Kidney (tissue), 13 donors: ENCODE measurements at regions not wholly inside any gene's neighbourhood (a gene's known extent, or its start where the extent isn't known, plus 50 kb on each side); places are given as distances from the start of the nearest gene placed in this dataset.

ENCODE experiments used
- DNase-seq, 5 donors: peaks; one replicate each; pipeline ENCODE4 v3.0.0-alpha.2; 2013 to 2020
- FAIRE-seq: peaks from 2 replicates; lab custom pipeline; 2012; peaks lifted over from hg19 to GRCh38; lab: Jason Lieb, UNC
- H3K27ac ChIP-seq, 2 donors: one replicate each; pipeline ENCODE4 v1.7.0; 2013; ENCODE audit warnings: low read depth in 2 of 2, low read length in 2 of 2, inconsistent platforms in 1 of 2
- H3K27me3 ChIP-seq: one replicate; pipeline ENCODE4 v1.7.1; 2013; ENCODE audit warnings: low read length, inconsistent platforms; ENCODE audit not compliant: control insufficient read depth, insufficient read depth
- H3K36me3 ChIP-seq, 3 donors: one replicate each; pipeline versions ENCODE4 v1.7.0 to v1.7.1; 2013; ENCODE audit warnings: low read length in 3 of 3, control low read depth in 1 of 3, inconsistent platforms in 1 of 3; ENCODE audit not compliant: insufficient read depth in 3 of 3, control insufficient read depth in 2 of 3
- H3K4me1 ChIP-seq, 3 donors: one replicate each; pipeline versions ENCODE4 v1.7.0 to v1.7.1; 2013; ENCODE audit warnings: low read length in 3 of 3, inconsistent platforms in 1 of 3, low read depth in 1 of 3; ENCODE audit not compliant: control insufficient read depth in 2 of 3, insufficient read depth in 2 of 3
- H3K4me3 ChIP-seq, 3 donors: one replicate each; pipeline versions ENCODE4 v1.7.0 to v1.8.1; 2013; ENCODE audit warnings: low read length in 3 of 3, control low read depth in 1 of 3, inconsistent platforms in 1 of 3
- H3K9ac ChIP-seq, 3 donors: one replicate each; pipeline versions ENCODE4 v1.7.0 to v1.7.1; 2013; ENCODE audit warnings: low read length in 3 of 3, control low read depth in 1 of 3, inconsistent platforms in 1 of 3
- H3K9me3 ChIP-seq, 3 donors: one replicate each; pipeline versions ENCODE4 v1.7.0 to v1.7.1; 2013; ENCODE audit warnings: low read length in 3 of 3, control low read depth in 1 of 3, inconsistent platforms in 1 of 3; ENCODE audit not compliant: control insufficient read depth in 2 of 3, insufficient read depth in 1 of 3
- intact Hi-C: fragments of 100-400 bp; cut with DNase I; formaldehyde crosslinking; loops from one replicate; pipeline ENCODE4 v1.11.1; 2022
- TF ChIP-seq, protein P1 (sequence below): IDR thresholded peaks from 3 replicates; pipeline ENCODE4 v1.5.1; 2012; ENCODE audit warnings: mild to moderate bottlenecking, moderate library complexity, borderline replicate concordance; ENCODE audit not compliant: insufficient read depth; ENCODE audit errors: extremely low read depth
- donor health status: control.
- donor health status: control.
- donor health status: control.
- donor health status: control.
- donor health status: control.
- donor health status: DM: yes; HTN: yes; CAD: no.
- donor health status: Normal renal cell carcinoma (clear cell type).

DNA sequence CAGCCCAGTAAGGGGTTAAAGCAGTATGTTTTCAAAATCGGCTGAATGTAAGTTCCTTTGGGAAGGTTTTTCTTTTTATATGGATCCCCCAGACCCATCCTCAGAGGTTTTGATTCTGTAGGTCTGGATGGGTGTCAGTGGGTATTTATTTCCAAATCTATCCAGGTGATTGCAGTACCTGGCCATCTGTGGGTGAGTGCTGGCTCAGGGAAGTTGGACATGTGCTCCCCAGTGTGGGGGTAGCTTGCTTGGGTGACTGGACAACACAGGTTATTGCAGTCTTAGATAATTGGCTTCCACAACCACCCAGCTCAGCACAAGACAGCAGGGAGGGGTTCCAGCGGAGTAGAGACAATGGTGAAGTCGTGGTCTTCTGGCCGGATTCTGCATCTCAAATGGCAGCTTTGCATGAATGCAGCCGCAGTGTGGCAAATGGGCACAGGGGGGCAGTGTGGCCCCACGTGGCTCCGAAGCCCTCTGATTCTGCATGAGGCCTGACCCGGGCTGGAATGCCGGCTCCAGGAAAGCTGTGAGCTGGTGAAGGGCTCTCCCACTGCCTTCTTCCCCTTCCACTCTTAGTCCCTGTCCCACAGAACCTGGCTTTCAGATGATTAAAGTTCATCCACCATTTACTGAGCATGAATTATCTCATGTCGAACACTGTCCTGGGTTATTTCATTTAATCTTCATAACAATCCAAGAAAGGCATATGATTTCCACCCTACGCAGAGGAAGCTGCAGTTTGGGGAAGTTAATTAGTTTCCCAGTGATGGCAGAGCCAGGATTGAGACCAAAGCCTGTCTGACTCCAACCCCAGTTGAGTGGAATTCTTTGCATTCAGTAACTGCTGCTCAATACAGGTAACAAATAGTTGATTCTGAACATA is 64.5 kb upstream of the SYPL1 start:
- FAIRE-seq (no peak), DNase-seq (peak; percentile 87 to 93 (median 90))
- intact Hi-C loops = loop anchor here (5.0 to 10.0 kb wide), 2 partner anchors 286 to 558 kb away; no protein-coding TSS in a partner anchor
- Histone ChIP-seq H3K27me3 (no peaks in the 10 kb centered on the region), H3K27ac (no peak overlapping the region), H3K9ac (no peak overlapping the region), H3K9me3 (no peaks in the 10 kb centered on the region), H3K4me3 (no peak overlapping the region), H3K36me3 (no peaks in the 10 kb centered on the region), H3K4me1 (no peaks in the 10 kb centered on the region)
- TF ChIP-seq, protein P1, sequence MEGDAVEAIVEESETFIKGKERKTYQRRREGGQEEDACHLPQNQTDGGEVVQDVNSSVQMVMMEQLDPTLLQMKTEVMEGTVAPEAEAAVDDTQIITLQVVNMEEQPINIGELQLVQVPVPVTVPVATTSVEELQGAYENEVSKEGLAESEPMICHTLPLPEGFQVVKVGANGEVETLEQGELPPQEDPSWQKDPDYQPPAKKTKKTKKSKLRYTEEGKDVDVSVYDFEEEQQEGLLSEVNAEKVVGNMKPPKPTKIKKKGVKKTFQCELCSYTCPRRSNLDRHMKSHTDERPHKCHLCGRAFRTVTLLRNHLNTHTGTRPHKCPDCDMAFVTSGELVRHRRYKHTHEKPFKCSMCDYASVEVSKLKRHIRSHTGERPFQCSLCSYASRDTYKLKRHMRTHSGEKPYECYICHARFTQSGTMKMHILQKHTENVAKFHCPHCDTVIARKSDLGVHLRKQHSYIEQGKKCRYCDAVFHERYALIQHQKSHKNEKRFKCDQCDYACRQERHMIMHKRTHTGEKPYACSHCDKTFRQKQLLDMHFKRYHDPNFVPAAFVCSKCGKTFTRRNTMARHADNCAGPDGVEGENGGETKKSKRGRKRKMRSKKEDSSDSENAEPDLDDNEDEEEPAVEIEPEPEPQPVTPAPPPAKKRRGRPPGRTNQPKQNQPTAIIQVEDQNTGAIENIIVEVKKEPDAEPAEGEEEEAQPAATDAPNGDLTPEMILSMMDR = peak; percentile 95

DNA sequence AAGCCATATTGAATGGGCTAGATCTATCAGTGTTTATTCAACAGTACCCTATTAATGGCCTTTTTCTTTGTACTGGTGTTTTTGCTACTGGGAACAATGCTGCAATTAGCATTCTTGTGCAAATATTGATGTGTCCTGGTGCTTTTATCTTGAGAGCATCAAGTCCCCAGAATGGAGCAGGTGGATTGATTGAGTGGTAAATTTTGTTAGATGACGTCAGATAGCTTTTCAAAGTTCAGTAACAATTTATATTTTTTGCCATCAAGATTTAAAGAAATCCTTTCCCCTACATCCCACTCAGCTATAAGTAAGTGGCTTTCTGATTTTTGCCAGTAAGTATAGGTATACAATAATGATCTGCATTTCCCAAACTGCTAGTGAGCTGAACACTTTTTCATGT is 63.4 kb upstream of the SYPL1 start:
- H3K27me3 ChIP-seq = no peaks in the 10 kb centered on the region
- H3K36me3 ChIP-seq = no peaks in the 10 kb centered on the region
- FAIRE-seq (no peak), DNase-seq (no peak)
- H3K4me3 ChIP-seq = no peak overlapping the region
- intact Hi-C loops = loop anchor here (5.0 to 10.0 kb wide), 2 partner anchors 287 to 559 kb away; no protein-coding TSS in a partner anchor
- H3K9ac ChIP-seq = no peak overlapping the region
- TF ChIP-seq, protein P1 = no peak
- H3K4me1 ChIP-seq = no peaks in the 10 kb centered on the region
- H3K27ac ChIP-seq = no peak overlapping the region
- no peaks in the 10 kb centered on the region for H3K9me3 ChIP-seq

DNA sequence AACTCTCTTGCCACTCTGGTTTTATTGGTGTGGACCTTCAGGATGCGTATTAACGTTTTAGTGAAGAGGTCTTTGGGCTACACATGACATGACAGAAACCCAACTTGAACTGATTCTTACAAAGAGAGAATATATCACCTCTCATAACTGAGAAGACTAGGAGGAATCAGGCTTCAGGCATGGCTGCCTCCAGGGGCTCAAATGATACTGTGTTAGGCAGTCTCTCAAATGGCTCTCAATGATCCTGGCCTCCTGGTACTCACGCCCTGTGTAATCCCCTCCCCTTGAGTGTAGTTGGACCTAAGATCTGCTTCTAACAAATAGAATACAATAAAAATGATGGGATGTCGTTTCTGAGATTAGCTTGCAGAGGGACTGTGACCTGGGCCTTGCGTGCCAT is 58.5 kb upstream of the SYPL1 start:
- Histone ChIP-seq H3K27me3 (no peaks in the 10 kb centered on the region), H3K4me1 (peaks cover 0 to 2% (median 0%) of the 10 kb centered on the region in 3 donors), H3K4me3 (no peak overlapping the region), H3K27ac (no peak overlapping the region), H3K36me3 (no peaks in the 10 kb centered on the region), H3K9ac (no peak overlapping the region), H3K9me3 (no peaks in the 10 kb centered on the region)
- TF ChIP-seq, protein P1 = no peak
- no peak for DNase-seq
- FAIRE-seq = no peak
- intact Hi-C loops = loop anchor here (10.0 kb wide), 1 partner anchor 564 kb away; no protein-coding TSS in a partner anchor
